HG03342 (cell line): ENCODE measurements at regions not wholly inside any gene's neighbourhood (a gene's known extent, or its start where the extent isn't known, plus 50 kb on each side); places are given as distances from the start of the nearest gene placed in this dataset.

ENCODE experiments used
- ATAC-seq: cut with Tn5 transposase; IDR thresholded peaks from one replicate; pipeline ENCODE4 v1.9.1; 2021; ENCODE audit warnings: mild to moderate bottlenecking, moderate library complexity; ENCODE audit not compliant: unreplicated experiment

DNA sequence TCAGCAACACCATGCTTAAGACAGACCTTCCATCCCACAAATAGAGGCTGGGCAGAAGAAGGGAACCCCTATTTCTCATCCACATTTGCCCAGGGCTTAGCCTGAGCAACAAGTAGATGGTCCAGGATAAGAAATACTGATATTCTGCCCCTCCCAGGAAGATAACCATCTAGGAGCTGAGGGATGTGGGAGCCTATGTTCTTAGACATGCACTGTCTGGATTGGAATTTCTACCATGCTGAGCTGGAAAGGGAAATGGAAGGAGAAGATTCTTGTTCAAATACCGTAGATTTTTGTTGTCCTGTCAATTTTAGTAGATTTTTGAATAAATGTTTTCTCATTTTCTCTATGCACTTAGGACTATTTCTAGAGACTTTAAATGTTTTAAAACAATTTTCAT, 450.7 kb upstream of the SEMA6D start:
- no peak for ATAC-seq

DNA sequence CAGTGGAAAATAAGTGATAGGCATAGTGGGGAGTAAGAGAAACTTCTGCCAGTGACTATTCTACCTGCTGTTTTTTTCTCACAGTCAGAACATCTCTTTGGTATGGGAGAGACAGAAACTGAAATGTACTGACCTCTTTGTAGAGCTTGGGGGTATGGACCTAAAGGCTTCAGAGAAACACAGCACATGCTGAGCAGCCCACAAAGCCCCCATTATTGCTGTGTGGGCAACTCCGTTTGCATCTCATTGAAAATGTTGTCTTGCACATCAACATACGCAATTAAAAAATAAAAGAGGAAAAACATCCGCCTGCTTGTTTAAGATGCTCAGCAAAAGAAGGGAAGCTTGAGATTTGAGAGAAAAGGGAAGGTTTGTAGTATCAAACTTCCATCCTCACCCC, 443.4 kb upstream of the SEMA6D start:
- no peak for ATAC-seq

DNA sequence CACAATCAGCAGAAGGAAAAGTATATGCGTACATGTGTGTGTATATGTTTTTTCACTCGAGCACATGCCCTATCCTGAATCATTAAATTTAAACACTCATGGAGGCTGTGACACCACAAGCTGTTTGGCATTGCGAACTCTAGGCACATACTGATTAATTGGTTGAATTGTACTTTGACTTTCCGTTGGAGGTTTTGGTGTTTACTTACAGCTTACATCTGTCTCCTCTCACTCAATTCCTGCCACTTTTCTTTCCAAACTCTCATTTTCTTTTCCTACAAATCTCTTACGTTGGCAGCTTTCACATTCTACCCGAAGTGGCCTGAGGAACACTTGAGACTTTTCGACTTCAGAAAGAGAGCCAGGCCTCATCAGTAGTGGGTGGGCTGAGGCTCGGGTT, 434.1 kb upstream of the SEMA6D start:
- no peak for ATAC-seq

DNA sequence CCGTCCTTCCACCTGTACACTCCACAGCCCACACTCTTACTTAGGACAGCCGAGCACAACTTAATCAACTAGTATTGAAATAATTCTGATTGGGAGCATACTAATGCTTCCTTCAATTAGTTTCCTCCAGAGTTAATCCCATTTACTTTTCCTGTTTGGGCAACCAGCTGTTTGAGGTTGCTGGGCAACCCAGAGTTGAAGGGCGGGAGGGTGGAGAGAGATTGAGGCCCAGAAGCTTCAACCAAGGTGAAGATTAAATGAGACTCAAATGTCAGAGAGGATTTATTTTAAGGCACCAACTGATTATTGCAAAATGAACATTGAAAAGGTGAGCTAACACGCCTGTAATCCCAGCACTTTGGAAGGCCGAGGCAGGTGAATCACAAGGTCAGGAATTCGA, 428.5 kb upstream of the SEMA6D start:
- no peak for ATAC-seq

DNA sequence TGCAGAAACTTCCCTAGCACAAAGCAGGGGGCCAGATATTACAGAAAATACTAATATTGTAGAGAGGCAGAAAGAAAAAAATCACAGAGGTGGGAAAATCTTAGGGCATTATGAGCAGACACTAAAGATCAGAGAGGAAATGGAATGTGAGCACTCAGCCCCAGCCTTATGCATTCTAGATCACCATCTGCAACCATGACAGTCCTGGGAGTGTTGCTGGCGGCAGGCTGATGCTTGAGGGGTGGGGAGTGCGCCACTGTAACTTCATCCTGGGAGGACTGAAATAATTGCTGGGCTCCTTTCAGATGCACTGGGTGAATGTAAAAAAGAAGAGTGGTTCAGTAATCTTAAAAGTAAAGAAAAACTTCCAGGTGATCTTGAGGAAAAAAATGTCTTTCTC, 427.6 kb upstream of the SEMA6D start:
- no peak for ATAC-seq

DNA sequence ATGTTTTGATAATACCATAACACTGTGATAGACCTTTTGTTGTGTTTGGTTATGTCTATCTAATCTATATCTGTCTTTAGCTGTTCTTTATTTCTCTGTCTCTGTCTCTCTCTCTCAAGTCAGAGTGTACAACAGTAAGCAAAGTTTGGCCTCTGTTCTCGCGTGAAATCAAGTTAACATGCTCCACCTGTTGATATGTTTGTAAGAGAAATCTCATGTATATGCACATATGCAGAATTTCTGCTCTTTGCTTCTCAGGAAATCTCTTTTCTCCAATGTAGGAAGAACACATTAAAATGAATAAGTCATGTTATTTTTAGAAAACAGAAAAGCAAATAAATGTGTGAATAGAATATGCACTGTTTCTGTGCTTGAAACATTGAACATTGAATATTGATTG, 425.5 kb upstream of the SEMA6D start:
- ATAC-seq = no peak

DNA sequence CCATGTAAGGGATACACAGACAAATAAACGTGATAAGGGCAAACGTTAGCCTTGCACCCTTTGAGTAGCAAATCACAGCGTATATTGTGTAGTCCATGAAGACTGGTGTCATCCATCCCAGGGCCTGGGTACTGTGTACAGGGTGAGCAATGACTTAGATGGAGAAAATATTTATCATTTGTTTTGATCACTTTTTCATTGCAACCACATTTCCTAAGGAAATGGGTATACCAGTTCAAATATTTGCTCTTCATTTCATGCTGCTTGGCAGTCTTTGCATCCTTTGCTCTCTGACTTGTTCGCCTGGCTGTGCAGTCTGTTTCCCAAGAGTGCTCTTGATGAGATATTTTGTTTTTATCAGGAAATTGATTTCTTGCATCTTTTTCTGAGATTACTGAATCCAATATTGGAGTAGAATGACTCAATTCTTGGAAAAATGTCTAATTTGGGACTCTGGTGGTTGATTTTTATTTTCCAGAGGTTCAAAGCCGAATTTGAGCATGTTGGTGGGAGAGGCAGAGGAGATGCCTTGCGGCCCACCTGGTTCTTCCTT, 424.6 kb upstream of the SEMA6D start:
- no peak for ATAC-seq

DNA sequence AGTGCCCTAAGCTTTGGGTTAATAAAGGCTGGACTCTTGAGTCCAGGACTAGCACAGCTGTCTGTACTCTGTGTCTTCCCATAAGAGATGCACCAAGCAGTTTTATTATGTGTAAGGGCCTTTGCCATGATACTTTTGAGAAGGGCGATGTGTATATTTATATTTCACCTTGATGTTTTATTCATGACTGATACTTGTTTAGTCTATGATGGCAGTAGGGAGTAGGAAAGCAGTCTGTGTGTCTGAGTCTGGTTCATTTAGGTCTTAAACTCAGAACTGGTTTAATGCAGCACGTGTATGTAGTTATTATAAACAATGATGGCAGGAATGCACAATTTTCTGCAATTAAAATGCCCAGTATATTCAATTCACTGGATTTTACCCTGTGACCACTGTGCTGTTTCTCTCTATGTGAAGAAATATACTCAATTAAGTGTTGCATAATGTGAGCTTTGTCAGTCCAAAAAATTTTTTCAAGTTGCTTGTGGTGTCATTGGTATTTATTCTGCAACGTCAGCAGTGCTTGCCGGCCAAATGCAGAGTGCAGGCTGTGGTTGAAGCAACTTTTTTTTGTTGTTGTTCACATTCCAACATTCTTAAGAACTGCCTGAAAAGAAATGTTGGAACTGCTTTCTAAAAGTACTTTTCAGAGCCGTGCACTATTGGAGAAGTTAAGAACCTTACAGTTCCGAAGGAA, 423.7 kb upstream of the SEMA6D start:
- ATAC-seq = no peak

DNA sequence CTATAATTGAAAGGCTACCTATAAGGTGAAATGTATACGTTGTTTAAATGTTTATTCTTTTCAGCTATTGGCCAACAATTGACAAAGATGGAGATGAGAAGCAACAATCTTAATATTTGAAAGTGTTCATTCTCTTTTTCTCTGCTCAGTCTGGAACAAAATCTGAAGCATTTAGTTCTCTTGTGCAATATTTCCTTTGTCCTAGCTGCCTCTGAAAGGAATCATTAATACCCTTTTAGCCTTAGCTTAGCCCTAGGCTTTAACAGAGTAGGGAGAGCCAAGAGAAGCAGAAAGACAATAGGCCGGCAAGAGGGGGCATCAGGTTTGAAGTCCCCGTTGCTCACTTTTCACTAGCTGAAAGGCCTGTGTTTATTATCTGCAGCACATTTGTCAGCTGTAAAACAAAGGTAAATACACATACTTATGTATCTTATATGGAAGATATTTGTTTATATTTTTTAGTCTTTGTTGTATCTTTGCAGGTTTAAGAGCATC, 422.5 kb upstream of the SEMA6D start:
- no peak for ATAC-seq

DNA sequence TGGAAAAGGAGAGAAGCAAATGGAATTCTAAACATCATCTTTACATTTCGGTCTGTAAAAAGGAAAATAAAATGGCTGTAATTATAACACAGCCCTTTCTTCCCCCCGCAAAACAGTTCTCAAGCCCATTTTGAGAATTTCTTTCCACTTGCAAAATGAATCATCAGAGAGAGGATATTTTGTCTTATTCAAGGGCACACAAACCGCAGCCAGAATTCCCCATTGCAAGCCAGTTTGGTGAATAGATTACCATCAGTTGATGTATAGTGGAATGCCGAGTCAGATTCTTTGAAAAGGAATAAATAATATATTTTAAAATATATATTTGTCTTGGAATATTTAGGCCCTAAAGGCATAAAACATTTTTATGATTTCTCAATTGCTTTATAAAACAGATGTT, 420.4 kb upstream of the SEMA6D start:
- no peak for ATAC-seq

DNA sequence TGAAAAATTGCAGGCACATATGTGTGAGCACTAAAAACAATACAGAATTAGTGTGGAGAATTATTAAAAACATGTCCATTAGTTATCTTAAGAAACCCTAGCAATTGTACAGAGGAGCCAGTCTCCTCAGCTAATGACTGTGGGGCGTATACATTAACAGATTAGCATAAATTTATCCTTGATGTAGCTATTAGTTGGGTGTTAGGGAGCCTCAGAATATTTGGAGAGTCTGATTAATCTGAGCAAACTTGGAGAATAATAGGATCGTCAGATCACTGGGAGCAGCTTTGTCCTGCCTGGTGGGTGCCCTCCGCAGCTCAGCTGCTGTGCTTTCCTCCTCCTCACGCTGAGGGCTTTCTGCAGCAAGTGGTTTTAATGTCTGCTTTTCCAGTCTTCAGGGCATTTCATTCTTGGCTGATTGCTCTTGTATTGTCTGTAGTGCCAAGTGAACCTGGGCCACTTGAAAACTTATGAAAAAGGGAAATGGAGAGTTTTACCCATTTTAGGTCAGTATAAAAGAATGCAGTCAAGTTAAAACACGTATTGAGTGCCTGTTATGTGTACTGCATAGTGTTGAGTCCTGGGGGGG, 417.4 kb upstream of the SEMA6D start:
- ATAC-seq = no peak

DNA sequence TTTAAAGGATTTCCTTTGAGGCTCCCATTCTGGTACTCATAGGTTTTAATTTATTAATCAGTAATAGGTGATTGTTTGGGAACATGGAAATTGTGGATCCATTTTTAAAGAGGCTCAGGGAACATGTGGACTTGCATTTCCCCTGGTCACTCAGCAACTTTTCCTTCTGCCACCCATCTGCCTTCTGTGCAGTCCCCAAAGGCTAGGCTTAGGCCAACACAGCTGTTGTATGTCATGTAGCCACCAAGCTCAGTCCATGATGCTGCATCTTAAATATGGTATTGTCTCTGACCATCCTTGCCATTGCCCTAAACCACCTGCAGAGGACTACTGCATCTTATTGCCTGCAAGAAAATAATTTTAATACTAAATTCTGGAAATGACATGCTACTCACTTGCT, 416.7 kb upstream of the SEMA6D start:
- ATAC-seq = no peak

DNA sequence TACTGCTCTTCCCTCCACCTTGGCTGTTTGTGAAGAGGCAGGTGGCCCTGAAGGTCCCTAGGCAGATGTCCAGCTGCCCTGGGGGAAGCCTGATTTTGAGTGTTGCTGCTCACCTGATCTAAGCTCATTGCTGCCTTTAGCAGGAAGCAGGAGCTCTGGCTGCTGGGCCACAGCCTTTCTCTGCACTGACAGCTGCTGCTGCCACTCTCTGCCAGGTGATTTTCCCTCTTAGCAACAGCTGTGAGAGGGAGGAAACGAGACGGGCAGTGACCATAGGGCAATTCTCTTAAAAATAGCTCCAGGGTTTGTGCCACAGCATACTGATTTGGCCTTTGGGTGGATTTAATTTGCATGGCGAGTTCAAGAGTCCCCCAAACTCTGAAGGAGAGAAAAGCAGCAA, 415.8 kb upstream of the SEMA6D start:
- ATAC-seq = no peak

DNA sequence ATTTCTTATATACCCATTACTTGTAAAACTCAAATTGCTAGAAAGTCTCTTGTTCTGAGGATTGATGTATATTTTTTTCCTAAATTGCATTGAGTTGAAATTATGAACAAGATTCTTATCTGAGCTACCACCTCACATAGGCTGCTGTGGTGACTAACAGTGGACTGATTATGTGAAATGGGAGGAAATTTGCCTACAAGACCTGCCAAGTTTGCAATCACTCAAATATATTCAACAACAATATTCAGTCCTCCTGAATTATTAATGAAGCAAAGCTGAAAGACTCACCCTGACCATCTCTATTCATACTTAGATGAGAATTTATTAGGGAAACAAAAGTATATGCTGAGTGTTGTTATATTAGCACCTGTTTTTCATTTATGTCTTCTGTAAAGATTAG, 412.6 kb upstream of the SEMA6D start:
- no peak for ATAC-seq

DNA sequence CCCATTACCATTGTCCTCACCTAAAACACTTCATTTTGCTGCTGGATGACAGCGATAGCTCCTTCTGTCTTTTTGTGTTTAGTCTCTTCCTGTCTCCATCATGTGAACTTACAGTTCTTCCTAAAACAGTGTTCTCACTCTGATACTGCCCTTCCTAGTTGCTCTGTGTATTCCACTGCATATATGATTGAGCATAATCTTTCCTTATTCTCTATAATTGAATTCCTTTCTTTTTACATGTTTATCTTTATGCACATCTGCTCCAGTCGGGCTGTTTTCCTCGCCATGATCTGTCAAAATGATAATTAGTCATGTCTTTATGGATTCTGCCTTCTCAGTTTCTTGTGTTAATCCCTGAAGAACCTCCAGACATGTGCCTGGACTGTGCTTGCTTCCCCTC, 405.1 kb upstream of the SEMA6D start:
- ATAC-seq = no peak

DNA sequence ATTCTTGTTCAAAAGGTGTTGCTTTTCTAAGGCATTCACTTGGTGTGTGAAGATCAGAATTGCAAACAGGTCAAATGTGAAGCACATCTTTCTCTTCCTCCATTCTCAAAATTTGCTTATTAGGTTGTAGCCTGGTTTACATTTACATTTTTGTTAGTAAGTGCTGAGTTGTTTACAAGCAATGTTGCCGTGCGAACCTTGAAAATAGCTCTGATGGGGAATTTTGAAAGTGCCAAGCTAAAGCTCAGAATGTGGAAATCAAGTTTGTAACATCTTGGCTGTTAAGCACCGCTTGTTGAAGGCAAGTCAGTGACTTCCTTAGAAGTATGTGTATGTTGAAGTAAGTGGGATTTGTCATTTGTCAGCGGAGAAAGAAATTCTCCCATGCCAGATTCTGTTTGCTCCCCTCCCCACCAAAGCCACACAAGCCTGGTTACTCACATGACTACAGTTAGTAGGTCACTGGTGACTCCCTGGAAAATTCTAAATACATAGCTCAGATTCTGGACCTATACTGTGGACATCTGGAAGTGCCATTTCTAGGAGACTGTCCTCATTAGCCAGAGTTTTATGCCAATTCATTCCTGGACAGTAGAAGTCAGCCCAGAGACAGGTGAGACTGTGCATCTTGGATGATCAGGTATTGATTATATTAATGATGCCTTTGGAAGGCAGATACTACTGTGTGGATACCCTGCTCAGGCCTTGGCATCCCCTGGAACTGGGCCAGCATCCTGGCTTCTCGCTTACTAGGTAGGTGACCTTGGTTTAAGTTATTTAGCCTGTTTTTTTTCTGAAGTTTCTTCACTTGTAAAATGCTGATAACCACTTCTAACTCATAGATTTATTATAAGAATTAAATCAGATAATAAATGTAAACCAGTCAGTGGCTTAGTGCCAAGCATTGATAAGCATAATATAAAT, 390.6 kb upstream of the SEMA6D start:
- ATAC-seq = no peak

DNA sequence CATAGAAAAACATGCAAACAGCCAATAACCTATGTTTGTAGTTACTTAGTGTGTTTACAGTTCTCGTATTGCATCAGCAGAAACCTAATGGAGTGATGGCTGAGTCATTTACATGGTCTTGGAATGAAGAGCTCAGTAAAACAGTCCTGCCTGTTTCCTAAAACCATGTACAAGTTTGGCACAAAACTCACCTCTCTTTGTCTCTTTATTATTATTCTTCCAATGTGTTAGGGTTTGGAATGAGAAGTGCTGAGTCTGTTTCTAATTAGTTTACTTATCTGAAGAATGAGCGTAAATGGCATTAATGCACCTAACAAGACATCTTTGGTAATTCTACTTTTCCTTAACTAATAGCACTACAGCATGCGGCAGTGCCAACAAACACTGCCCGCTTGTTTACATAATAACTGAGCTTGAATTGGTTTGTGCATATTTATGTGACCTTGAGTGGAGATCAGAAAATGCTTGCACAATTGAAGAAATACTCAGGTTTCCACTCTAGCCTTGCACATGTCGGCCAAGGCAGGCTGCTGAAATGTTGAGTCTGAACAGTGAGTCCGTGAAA, 385.4 kb upstream of the SEMA6D start:
- ATAC-seq = no peak

DNA sequence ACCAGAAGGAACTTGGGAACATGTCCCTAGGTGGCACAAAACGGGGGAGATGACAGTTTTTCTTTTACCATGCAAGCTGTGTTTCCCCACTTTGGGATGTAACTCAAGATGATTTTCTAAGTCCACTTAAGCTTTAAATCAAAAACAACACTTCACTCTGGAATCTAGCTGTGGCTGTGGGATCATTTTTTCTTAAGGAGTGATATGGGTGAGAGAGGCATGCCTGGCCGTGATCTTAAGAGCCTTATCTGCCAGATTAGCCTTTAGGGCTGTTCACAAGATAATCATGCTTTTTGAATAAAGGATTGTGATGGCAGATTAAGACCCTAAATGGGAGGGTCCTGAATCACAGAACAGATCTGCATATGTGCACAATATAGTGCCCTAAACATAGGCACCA, 384.8 kb upstream of the SEMA6D start:
- ATAC-seq = no peak

DNA sequence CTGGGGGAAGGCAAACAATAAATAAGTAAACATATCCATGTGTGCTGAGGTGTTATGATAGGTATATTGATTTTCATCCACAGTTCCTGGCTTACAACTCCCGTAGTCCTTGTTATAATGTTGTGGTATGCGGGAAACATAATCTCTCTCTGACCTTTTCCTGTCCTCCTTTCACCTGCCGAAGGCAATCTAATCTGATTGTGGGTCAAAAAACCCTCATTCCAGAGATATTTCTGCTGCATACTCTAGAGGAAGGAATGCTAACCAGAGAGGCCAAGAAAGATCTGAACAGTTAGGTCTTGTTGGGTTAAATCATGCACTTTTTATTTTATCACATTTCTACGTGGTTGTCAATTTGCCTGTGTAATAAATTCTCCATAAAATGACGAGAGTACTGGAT, 383.6 kb upstream of the SEMA6D start:
- ATAC-seq = no peak

DNA sequence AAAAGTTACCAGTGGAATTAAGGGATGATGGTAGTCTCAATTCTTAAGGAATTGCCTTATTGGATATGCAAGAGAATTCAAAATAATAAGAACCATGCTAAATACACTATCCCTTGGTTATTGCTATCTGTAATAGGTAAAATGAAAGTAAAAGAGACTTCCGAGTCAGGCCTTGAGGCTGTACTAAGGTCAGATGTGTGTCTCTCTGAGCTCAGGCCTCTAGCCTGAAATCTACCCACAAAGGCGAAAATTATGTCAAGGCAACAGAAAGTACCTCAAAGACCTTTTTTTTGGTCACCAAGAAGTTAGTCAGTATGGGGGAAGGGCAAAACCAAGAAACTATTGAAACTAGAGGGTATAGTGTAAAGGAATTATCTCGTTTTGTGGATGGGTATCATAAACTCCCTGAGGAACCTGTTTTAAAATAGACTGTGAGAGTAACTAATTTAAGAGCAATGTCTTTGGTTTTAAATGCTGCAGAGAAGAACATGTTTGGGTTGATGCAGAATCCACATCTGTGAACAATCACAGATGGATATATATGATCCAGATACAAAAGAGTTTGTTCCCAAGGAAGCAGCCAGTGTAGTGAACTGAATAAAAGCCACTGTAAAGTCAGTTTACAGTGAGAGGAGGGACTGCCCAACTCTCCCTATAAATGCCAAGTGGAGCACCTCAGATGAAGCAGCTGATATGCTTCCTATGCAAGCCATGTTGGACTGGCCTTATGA, 382.3 kb upstream of the SEMA6D start:
- ATAC-seq = no peak

DNA sequence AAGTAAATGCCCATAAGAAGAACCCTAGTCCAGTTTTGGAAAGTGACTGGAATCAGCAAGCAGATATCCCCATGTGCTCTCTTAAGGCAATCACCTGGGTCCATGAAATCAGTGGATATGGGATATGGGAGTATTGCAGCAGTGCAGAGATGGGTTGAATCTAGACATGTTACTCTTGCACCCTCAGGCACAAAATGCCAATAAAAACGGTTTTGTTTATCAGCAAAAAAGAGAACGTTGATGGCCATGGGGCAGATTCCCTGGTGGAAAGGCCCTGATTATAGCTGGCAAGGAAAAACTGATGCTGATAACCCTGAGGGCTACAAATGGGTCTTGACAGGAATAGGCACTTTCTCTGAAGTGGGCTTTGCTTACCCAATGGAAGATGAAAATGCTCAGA, 380.2 kb upstream of the SEMA6D start:
- no peak for ATAC-seq
